CD14-positive monocyte (primary cell): ENCODE measurements at regions not wholly inside any gene's neighbourhood (a gene's known extent, or its start where the extent isn't known, plus 50 kb on each side); places are given as distances from the start of the nearest gene placed in this dataset.

Experiments used
- DNase-seq, 3 donors: peaks; one replicate each; pipeline ENCODE4 v3.0.0-alpha.2; 2011 to 2022
- H2AFZ ChIP-seq: 2 replicates; pipeline ENCODE4 v1.6.0; 2012; ENCODE audit warnings: mild to moderate bottlenecking, low read depth, low read length, inconsistent platforms; ENCODE audit not compliant: insufficient read depth, poor library complexity, severe bottlenecking
- H3K27ac ChIP-seq, 2 donors: 1 replicate in 1 of 2; 2 replicates in 1 of 2; pipeline ENCODE4 v1.5.1; 2012 to 2013; ENCODE audit warnings: low read length in 2 of 2, control low read depth in 1 of 2, inconsistent platforms in 1 of 2, low read depth in 1 of 2, mild to moderate bottlenecking in 1 of 2
- H3K27me3 ChIP-seq, 2 donors: one replicate each; pipeline versions ENCODE4 v1.6.0 to v1.6.1; 2011 to 2013; ENCODE audit warnings: low read length in 2 of 2; ENCODE audit not compliant: control insufficient read depth in 2 of 2, insufficient read depth in 2 of 2
- H3K36me3 ChIP-seq, 2 donors: replicated peaks in 1 of 2; 1 replicate in 1 of 2; 2 replicates in 1 of 2; pipeline versions ENCODE4 v1.5.1 to v1.6.1; 2012 to 2013; ENCODE audit warnings: low read length in 2 of 2, control low read depth in 1 of 2, inconsistent platforms in 1 of 2, mild to moderate bottlenecking in 1 of 2; ENCODE audit not compliant: insufficient read depth in 2 of 2, control insufficient read depth in 1 of 2
- H3K4me1 ChIP-seq, 2 donors: 1 replicate in 1 of 2; 2 replicates in 1 of 2; pipeline versions ENCODE4 v1.5.1 to v1.6.1; 2012 to 2013; ENCODE audit warnings: low read length in 2 of 2, control low read depth in 1 of 2, inconsistent platforms in 1 of 2, mild to moderate bottlenecking in 1 of 2, moderate library complexity in 1 of 2; ENCODE audit not compliant: insufficient read depth in 2 of 2, control insufficient read depth in 1 of 2
- H3K4me2 ChIP-seq: replicated peaks from 2 replicates; pipeline ENCODE3; 2012; ENCODE audit warnings: low read length, moderate library complexity, mild to moderate bottlenecking; ENCODE audit not compliant: poor library complexity, severe bottlenecking; ENCODE audit errors: extremely low read depth
- H3K4me3 ChIP-seq, 3 experiments: fragments of 200-600 bp in 1 of 3; sonication (generic) in 1 of 3; replicated peaks in 1 of 3; 1 replicate in 2 of 3; 2 replicates in 1 of 3; pipeline ENCODE4 v1.5.1; 2011 to 2013; ENCODE audit warnings: low read length in 3 of 3, mild to moderate bottlenecking in 3 of 3, control low read depth in 2 of 3, low read depth in 2 of 3, inconsistent platforms in 1 of 3, moderate library complexity in 1 of 3
- H3K79me2 ChIP-seq: 2 replicates; pipeline ENCODE4 v1.6.0; 2012; ENCODE audit warnings: mild to moderate bottlenecking, control low read depth, inconsistent platforms, low read length, moderate library complexity; ENCODE audit not compliant: insufficient read depth
- H3K9ac ChIP-seq: 2 replicates; pipeline ENCODE4 v1.6.0; 2017; ENCODE audit warnings: low read length, mild to moderate bottlenecking; ENCODE audit not compliant: insufficient read depth, poor library complexity, severe bottlenecking
- H3K9me3 ChIP-seq, 2 donors: replicated peaks in 1 of 2; 1 replicate in 1 of 2; 2 replicates in 1 of 2; pipeline versions ENCODE4 v1.5.1 to v1.6.1; 2012 to 2013; ENCODE audit warnings: low read length in 2 of 2, control low read depth in 1 of 2; ENCODE audit not compliant: control insufficient read depth in 1 of 2, insufficient read depth in 1 of 2
- H4K20me1 ChIP-seq: 2 replicates; pipeline ENCODE4 v1.6.0; 2012; ENCODE audit warnings: mild to moderate bottlenecking, low read length, control low read depth, moderate library complexity; ENCODE audit not compliant: insufficient read depth
- H3K27ac Mint-ChIP-seq, 7 donors: one replicate each; pipeline ENCODE4 v1.8.0; 2020; ENCODE audit warnings: mild to moderate bottlenecking in 7 of 7, mixed read lengths in 7 of 7, moderate library complexity in 6 of 7, inconsistent platforms in 2 of 7
- H3K27me3 Mint-ChIP-seq, 3 donors: one replicate each; pipeline ENCODE4 v1.8.0; 2021 to 2022; ENCODE audit warnings: low read depth in 3 of 3, mild to moderate bottlenecking in 3 of 3, mixed read lengths in 3 of 3, moderate library complexity in 3 of 3, inconsistent platforms in 1 of 3
- H3K36me3 Mint-ChIP-seq, 2 donors: one replicate each; pipeline ENCODE4 v1.8.0; 2020; ENCODE audit warnings: mixed read lengths in 2 of 2, inconsistent platforms in 1 of 2, mild to moderate bottlenecking in 1 of 2
- H3K4me1 Mint-ChIP-seq: one replicate; pipeline ENCODE4 v1.8.0; 2020; ENCODE audit warnings: mild to moderate bottlenecking, mixed read lengths
- H3K4me3 Mint-ChIP-seq, 2 donors: one replicate each; pipeline ENCODE4 v1.8.0; 2020; ENCODE audit warnings: mild to moderate bottlenecking in 2 of 2, mixed read lengths in 2 of 2, moderate library complexity in 1 of 2
- H3K9me3 Mint-ChIP-seq, 7 donors: one replicate each; pipeline ENCODE4 v1.8.0; 2020 to 2022; ENCODE audit warnings: mixed read lengths in 7 of 7, mild to moderate bottlenecking in 6 of 7, moderate library complexity in 6 of 7, inconsistent platforms in 2 of 7
- WGBS: methylation state at CpG from one replicate; pipeline ENCODE4 v1.1.5; 2013; ENCODE audit warnings: missing lambda C conversion rate; ENCODE audit not compliant: insufficient coverage; 5-methylcytosine and 5-hydroxymethylcytosine counted together
- intact Hi-C, 2 donors: fragments of 100-400 bp; cut with micrococcal nuclease; formaldehyde crosslinking; loops; one replicate each; pipeline versions ENCODE4 v1.15.0 to v1.15.1; 2023
- TF ChIP-seq, protein P1 (sequence below): fragments of 200-600 bp; IDR thresholded peaks from one replicate; pipeline ENCODE4 v1.8.0; 2022; ENCODE audit warnings: antibody characterized with exemption, mild to moderate bottlenecking

DNA sequence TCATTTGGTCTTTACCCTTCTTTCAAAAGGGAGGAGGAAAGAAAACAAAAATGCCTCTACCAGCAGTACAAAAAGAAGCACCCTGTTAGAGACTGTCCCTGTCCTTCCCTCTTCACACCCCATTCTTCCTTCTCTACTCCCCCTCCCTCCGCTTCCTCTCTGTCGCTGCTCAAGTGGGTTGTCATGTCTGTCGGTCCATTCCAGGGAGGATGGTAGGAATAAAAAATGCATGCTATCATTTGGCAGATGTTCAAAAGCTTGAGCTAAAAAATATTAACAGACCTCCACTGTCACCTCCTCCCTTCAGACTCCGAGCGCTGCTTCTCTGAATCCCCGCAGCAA is 482.0 kb downstream of the BCL11A start:
- no peaks in the 10 kb centered on the region for H3K4me1 ChIP-seq
- no peaks in the 10 kb centered on the region for H4K20me1 ChIP-seq
- TF ChIP-seq, protein P1, sequence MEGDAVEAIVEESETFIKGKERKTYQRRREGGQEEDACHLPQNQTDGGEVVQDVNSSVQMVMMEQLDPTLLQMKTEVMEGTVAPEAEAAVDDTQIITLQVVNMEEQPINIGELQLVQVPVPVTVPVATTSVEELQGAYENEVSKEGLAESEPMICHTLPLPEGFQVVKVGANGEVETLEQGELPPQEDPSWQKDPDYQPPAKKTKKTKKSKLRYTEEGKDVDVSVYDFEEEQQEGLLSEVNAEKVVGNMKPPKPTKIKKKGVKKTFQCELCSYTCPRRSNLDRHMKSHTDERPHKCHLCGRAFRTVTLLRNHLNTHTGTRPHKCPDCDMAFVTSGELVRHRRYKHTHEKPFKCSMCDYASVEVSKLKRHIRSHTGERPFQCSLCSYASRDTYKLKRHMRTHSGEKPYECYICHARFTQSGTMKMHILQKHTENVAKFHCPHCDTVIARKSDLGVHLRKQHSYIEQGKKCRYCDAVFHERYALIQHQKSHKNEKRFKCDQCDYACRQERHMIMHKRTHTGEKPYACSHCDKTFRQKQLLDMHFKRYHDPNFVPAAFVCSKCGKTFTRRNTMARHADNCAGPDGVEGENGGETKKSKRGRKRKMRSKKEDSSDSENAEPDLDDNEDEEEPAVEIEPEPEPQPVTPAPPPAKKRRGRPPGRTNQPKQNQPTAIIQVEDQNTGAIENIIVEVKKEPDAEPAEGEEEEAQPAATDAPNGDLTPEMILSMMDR: no peak
- Mint-ChIP-seq H3K4me1 (no peaks in the 10 kb centered on the region), H3K4me3 (no peak overlapping the region), H3K27ac (no peak overlapping the region), H3K27me3 (peaks cover 0 to 3% (median 0%) of the 10 kb centered on the region in 3 donors), H3K9me3 (peaks cover 0 to 3% (median 0%) of the 10 kb centered on the region in 7 donors), H3K36me3 (no peaks in the 10 kb centered on the region)
- H3K9me3 ChIP-seq: no peaks in the 10 kb centered on the region
- intact Hi-C loops: no loop called here
- no peak overlapping the region for H3K9ac ChIP-seq
- DNase-seq: no peak
- no peak overlapping the region for H3K4me2 ChIP-seq
- no peak overlapping the region for H3K27ac ChIP-seq
- no peak overlapping the region for H2AFZ ChIP-seq
- 94% methylated on average over 3 of the region's 6 CpGs for WGBS
- H3K36me3 ChIP-seq: no peaks in the 10 kb centered on the region
- no peaks in the 10 kb centered on the region for H3K27me3 ChIP-seq
- H3K79me2 ChIP-seq: no peaks in the 10 kb centered on the region
- H3K4me3 ChIP-seq: no peak overlapping the region

GRCh38 chr2:60070736-60071489 is 482.5 kb downstream of the BCL11A start:
- no peaks in the 10 kb centered on the region for H3K9me3 ChIP-seq
- H3K27me3 Mint-ChIP-seq: peaks cover 0 to 3% (median 0%) of the 10 kb centered on the region in 3 donors
- intact Hi-C loops: no loop called here
- DNase-seq: no peak
- no peak overlapping the region for H3K4me3 ChIP-seq
- TF ChIP-seq, protein P1: no peak
- H3K9me3 Mint-ChIP-seq: peaks cover 0 to 3% (median 0%) of the 10 kb centered on the region in 7 donors
- no peaks in the 10 kb centered on the region for H4K20me1 ChIP-seq
- H3K36me3 ChIP-seq: no peaks in the 10 kb centered on the region
- no peak overlapping the region for H2AFZ ChIP-seq
- no peak overlapping the region for H3K9ac ChIP-seq
- no peaks in the 10 kb centered on the region for H3K4me1 Mint-ChIP-seq
- no peak overlapping the region for H3K4me3 Mint-ChIP-seq
- H3K79me2 ChIP-seq: no peaks in the 10 kb centered on the region
- no peaks in the 10 kb centered on the region for H3K27me3 ChIP-seq
- no peak overlapping the region for H3K4me2 ChIP-seq
- H3K27ac Mint-ChIP-seq: no peak overlapping the region
- no peak overlapping the region for H3K27ac ChIP-seq
- H3K4me1 ChIP-seq: no peaks in the 10 kb centered on the region
- no CpG with 5 or more reads among the region's 5 CpGs for WGBS
- no peaks in the 10 kb centered on the region for H3K36me3 Mint-ChIP-seq
